ENCODE measurements at regions not wholly inside any gene's neighbourhood (a gene's known extent, or its start where the extent isn't known, plus 50 kb on each side); places are given as distances from the start of the nearest gene placed in this dataset.

GRCh38 chr10:130889780-130890179 is 421.7 kb downstream of the TCERG1L start:
- Mint-ChIP-seq H3K36me3 (ENCODE audit: low read depth) (no peaks in the 10 kb centered on the region), H3K9me3 (no peaks in the 10 kb centered on the region), H3K4me1 (peaks cover 5% of the 10 kb centered on the region), H3K27me3 (ENCODE audit: low read depth) (peaks cover 3% of the 10 kb centered on the region), H3K4me3 (no peak overlapping the region), H3K27ac (ENCODE audit: unreplicated experiment) (no peak overlapping the region)
- no peak for DNase-seq (ENCODE audit: low read depth, low spot score)
- TF ChIP-seq CTCF (conservative IDR thresholded peaks at IDR 0.05) = no peak

GRCh38 chr10:130891066-130891465 is 420.5 kb downstream of the TCERG1L start:
- H3K4me3 Mint-ChIP-seq = no peak overlapping the region
- H3K4me1 Mint-ChIP-seq = peaks cover 15% of the 10 kb centered on the region
- TF ChIP-seq CTCF (conservative IDR thresholded peaks at IDR 0.05) = no peak
- no peak overlapping the region for H3K27ac Mint-ChIP-seq (ENCODE audit: unreplicated experiment)
- no peaks in the 10 kb centered on the region for H3K36me3 Mint-ChIP-seq (ENCODE audit: low read depth)
- DNase-seq (ENCODE audit: low read depth, low spot score) = no peak
- H3K9me3 Mint-ChIP-seq = no peaks in the 10 kb centered on the region
- peaks cover 3% of the 10 kb centered on the region for H3K27me3 Mint-ChIP-seq (ENCODE audit: low read depth)

- Mint-ChIP-seq H3K36me3 (ENCODE audit: low read depth) (no peaks in the 10 kb centered on the region), H3K27me3 (ENCODE audit: low read depth) (peaks cover 3% of the 10 kb centered on the region), H3K4me3 (no peak overlapping the region), H3K4me1 (peaks cover 15% of the 10 kb centered on the region), H3K27ac (ENCODE audit: unreplicated experiment) (no peak overlapping the region), H3K9me3 (no peaks in the 10 kb centered on the region)
- TF ChIP-seq CTCF (conservative IDR thresholded peaks at IDR 0.05) = no peak
- DNase-seq (ENCODE audit: low read depth, low spot score) = no peak
Observed at GRCh38 chr10:130894471-130894870, 417.1 kb downstream of the TCERG1L start.

- DNase-seq (ENCODE audit: low read depth, low spot score) = no peak
- Mint-ChIP-seq H3K9me3 (no peaks in the 10 kb centered on the region), H3K36me3 (ENCODE audit: low read depth) (no peaks in the 10 kb centered on the region), H3K27me3 (ENCODE audit: low read depth) (peaks cover 3% of the 10 kb centered on the region), H3K4me1 (peaks cover 15% of the 10 kb centered on the region), H3K4me3 (no peak overlapping the region), H3K27ac (ENCODE audit: unreplicated experiment) (no peak overlapping the region)
- TF ChIP-seq CTCF (conservative IDR thresholded peaks at IDR 0.05) = no peak
Observed at GRCh38 chr10:130895161-130895560, 416.4 kb downstream of the TCERG1L start.

GRCh38 chr10:130897815-130898214 is 413.7 kb downstream of the TCERG1L start:
- Mint-ChIP-seq H3K27ac (ENCODE audit: unreplicated experiment) (no peak overlapping the region), H3K27me3 (ENCODE audit: low read depth) (no peaks in the 10 kb centered on the region), H3K4me1 (peaks cover 15% of the 10 kb centered on the region), H3K36me3 (ENCODE audit: low read depth) (no peaks in the 10 kb centered on the region), H3K9me3 (no peaks in the 10 kb centered on the region), H3K4me3 (no peak overlapping the region)
- no peak for DNase-seq (ENCODE audit: low read depth, low spot score)
- TF ChIP-seq CTCF (conservative IDR thresholded peaks at IDR 0.05) = no peak

GRCh38 chr10:130898381-130898780 is 413.1 kb downstream of the TCERG1L start:
- Mint-ChIP-seq H3K9me3 (no peaks in the 10 kb centered on the region), H3K27ac (ENCODE audit: unreplicated experiment) (no peak overlapping the region), H3K27me3 (ENCODE audit: low read depth) (no peaks in the 10 kb centered on the region), H3K4me1 (peaks cover 15% of the 10 kb centered on the region), H3K36me3 (ENCODE audit: low read depth) (no peaks in the 10 kb centered on the region), H3K4me3 (no peak overlapping the region)
- no peak for TF ChIP-seq CTCF (conservative IDR thresholded peaks at IDR 0.05)
- DNase-seq (ENCODE audit: low read depth, low spot score) = no peak

All from neural crest cell (in vitro differentiated cells).